ENCODE measurements at regions not wholly inside any gene's neighbourhood (a gene's known extent, or its start where the extent isn't known, plus 50 kb on each side); places are given as distances from the start of the nearest gene placed in this dataset.

DNA sequence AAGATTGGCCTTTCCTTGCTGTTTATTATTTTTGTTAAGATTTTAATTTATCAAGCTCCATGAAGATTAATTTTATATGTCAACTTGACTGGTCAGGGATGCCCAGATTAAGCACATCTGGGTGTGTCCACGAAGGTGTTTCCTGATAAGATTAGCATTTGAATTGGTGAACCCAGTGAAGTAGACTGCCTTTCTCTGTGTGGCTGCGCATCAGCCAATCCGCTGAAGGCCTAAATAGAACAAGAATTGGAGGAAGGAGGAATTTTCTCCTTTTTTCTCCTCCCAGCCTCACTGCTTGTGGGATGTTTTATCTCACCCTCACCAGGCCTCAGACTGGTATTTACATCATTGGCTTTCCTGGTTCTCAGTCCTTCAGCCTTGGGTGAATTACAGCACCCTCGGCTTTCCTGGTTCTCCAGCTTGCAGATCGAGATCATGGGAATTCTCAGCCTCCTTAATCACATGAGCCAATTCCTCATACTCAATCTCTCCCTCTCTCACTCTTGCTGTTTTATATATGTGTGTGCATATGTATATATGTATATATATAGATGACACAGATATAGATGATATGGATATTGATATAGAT lies 135.4 kb upstream of the SPEF2 start:
- DNase-seq (ENCODE audit: extremely low read depth, low read depth), result no peak
- no peak for TF ChIP-seq CTCF (IDR thresholded peaks at IDR 0.05; ENCODE audit: low read depth, low read length, missing control alignments)
- no peak overlapping the region for H3K4me3 ChIP-seq (replicated peaks; ENCODE audit: low read depth, low read length)

DNA sequence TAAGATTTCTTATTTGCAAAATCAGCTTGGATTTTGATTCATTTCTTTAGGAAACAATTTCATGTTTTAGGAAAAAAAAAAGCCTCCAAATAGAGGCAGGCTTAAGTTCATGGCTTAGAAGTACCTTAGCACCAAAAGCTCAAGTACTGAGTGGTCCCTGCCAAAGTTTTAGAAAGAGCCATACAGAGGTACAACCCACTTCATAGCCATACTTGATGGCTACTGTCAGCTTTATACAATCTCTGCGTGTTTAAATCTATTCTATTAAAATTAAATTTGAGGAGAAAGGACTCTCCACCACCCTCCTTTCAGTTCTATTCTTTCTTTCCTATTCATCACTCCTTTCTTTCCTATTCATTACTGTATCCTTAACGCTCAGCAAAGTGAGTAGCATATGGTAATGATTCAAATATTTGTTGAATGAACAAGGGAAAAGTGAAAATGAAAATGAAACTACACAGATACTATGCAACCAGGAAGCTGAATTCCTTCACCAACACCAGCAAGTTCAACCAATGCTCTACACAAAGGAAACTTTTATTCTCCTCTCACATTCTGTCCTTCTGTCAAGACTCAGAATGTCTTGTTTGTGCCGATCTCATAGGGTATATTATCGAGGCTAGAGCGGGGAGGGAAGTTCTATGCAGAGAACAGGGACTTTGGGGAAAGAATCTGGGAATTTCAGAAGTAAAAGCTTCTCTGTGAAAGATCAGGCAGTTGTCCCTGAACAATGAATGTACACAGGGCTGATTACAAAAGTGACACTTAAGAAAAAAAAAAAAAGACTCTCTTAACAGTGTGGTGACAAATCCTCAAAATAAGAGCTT lies 138.6 kb upstream of the SPEF2 start:
- TF ChIP-seq CTCF (IDR thresholded peaks at IDR 0.05; ENCODE audit: low read depth, low read length, missing control alignments), result no peak
- no peak overlapping the region for H3K4me3 ChIP-seq (replicated peaks; ENCODE audit: low read depth, low read length)
- DNase-seq (ENCODE audit: extremely low read depth, low read depth), result no peak

- TF ChIP-seq CTCF (IDR thresholded peaks at IDR 0.05; ENCODE audit: low read depth, low read length, missing control alignments), result no peak
- H3K4me3 ChIP-seq (replicated peaks; ENCODE audit: low read depth, low read length), result no peak overlapping the region
- DNase-seq (ENCODE audit: extremely low read depth, low read depth), result no peak
These were observed 139.8 kb upstream of the SPEF2 start for GRCh38 chr5:35477911-35478310.

DNA sequence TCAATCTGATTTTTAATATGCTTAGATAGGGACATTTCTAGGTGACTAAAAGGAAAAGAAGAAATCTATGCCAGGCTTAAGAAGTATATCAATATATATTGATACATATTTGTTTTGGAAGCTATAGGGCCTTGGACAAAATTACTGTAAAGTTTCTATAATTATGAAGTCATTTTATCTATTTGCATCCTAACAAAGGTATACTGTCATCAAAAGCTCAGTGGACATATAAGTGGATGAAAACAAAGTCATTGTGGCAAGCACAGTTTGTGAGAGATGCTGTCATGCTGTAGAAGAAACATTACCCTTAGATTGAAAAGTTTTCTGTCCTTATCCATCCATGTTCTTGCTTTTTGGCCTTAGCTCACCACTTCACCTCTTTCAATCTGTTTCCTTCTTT lies 140.3 kb upstream of the SPEF2 start:
- no peak for DNase-seq (ENCODE audit: extremely low read depth, low read depth)
- H3K4me3 ChIP-seq (replicated peaks; ENCODE audit: low read depth, low read length), result no peak overlapping the region
- TF ChIP-seq CTCF (IDR thresholded peaks at IDR 0.05; ENCODE audit: low read depth, low read length, missing control alignments), result no peak

DNA sequence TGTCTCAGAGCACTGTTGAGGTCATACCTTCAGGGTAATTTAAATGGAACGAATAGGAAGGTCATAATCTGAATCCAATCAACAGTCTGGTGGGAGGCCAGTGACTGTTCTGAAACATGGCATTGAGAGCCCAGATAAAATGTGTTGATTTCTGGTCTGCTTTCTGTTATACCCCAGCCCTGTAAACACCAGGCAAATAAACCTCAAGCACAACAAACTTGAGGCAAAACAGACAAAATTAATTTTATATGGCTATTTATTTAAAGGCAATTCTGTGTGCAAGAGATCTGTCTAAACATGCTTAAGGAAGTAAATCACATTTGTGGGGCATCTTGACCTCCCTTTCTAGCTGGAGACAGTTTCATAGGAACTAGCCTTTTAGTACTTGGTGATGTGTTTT lies 140.9 kb upstream of the SPEF2 start:
- TF ChIP-seq CTCF (IDR thresholded peaks at IDR 0.05; ENCODE audit: low read depth, low read length, missing control alignments), result no peak
- no peak for DNase-seq (ENCODE audit: extremely low read depth, low read depth)

GRCh38 chr5:35476036-35476435 lies 141.6 kb upstream of the SPEF2 start:
- TF ChIP-seq CTCF (IDR thresholded peaks at IDR 0.05; ENCODE audit: low read depth, low read length, missing control alignments), result no peak
- DNase-seq (ENCODE audit: extremely low read depth, low read depth), result no peak
- no peak overlapping the region for H3K4me3 ChIP-seq (replicated peaks; ENCODE audit: low read depth, low read length)

More for the DNA sequence above, 140.9 kb upstream of the SPEF2 start:
- H3K4me3 ChIP-seq (replicated peaks; ENCODE audit: low read depth, low read length), result no peak overlapping the region

Data from HFF-Myc (cell line).